ENCODE measurements at regions not wholly inside any gene's neighbourhood (a gene's known extent, or its start where the extent isn't known, plus 50 kb on each side); places are given as distances from the start of the nearest gene placed in this dataset.

- POLR2A ChIA-PET, result no interaction called here
- DNase-seq (no peak), ATAC-seq (ENCODE audit: low read depth) (no peak)
- Mint-ChIP-seq H3K4me3 (no peak overlapping the region), H3K27ac (no peak overlapping the region), H3K36me3 (ENCODE audit: low read depth) (no peaks in the 10 kb centered on the region), H3K9me3 (no peaks in the 10 kb centered on the region), H3K4me1 (no peaks in the 10 kb centered on the region), H3K27me3 (peaks cover 26% of the 10 kb centered on the region)
- CTCF ChIA-PET, result no interaction called here
- intact Hi-C loops (cut with micrococcal nuclease), result no loop called here
- no peak for TF ChIP-seq CTCF (IDR thresholded peaks at IDR 0.05)
Observed at GRCh38 chr7:25831062-25831691, 320.8 kb upstream of the NFE2L3 start.

- ATAC-seq (ENCODE audit: low read depth), result no peak
- Mint-ChIP-seq H3K36me3 (ENCODE audit: low read depth) (no peaks in the 10 kb centered on the region), H3K4me3 (no peak overlapping the region), H3K9me3 (no peaks in the 10 kb centered on the region), H3K27ac (no peak overlapping the region), H3K4me1 (no peaks in the 10 kb centered on the region), H3K27me3 (peaks cover 25% of the 10 kb centered on the region)
- POLR2A ChIA-PET, result no interaction called here
- CTCF ChIA-PET, result no interaction called here
- intact Hi-C loops (cut with micrococcal nuclease), result no loop called here
- TF ChIP-seq CTCF (IDR thresholded peaks at IDR 0.05), result no peak
- no peak for DNase-seq
Observed at GRCh38 chr7:25831831-25832411, 320.1 kb upstream of the NFE2L3 start.

- no peak for DNase-seq
- Mint-ChIP-seq H3K27ac (no peak overlapping the region), H3K4me3 (no peak overlapping the region), H3K36me3 (ENCODE audit: low read depth) (no peaks in the 10 kb centered on the region), H3K9me3 (no peaks in the 10 kb centered on the region), H3K27me3 (peaks cover 30% of the 10 kb centered on the region), H3K4me1 (no peaks in the 10 kb centered on the region)
- CTCF ChIA-PET, result no interaction called here
- no peak for TF ChIP-seq CTCF (IDR thresholded peaks at IDR 0.05)
- intact Hi-C loops (cut with micrococcal nuclease), result no loop called here
- ATAC-seq (ENCODE audit: low read depth), result no peak
- POLR2A ChIA-PET, result no interaction called here
Observed at GRCh38 chr7:25832456-25832855, 319.5 kb upstream of the NFE2L3 start.

- no peak for ATAC-seq (ENCODE audit: low read depth)
- CTCF ChIA-PET, result no interaction called here
Observed at GRCh38 chr7:25832929-25833328, 319.1 kb upstream of the NFE2L3 start.

GRCh38 chr7:25834050-25834449, 317.9 kb upstream of the NFE2L3 start:
- no peak for ATAC-seq (ENCODE audit: low read depth)
- peaks cover 27% of the 10 kb centered on the region for H3K27me3 Mint-ChIP-seq
- CTCF ChIA-PET, result no interaction called here
- H3K36me3 Mint-ChIP-seq (ENCODE audit: low read depth), result no peaks in the 10 kb centered on the region
- no peak overlapping the region for H3K4me3 Mint-ChIP-seq
- DNase-seq, result no peak
- H3K27ac Mint-ChIP-seq, result no peak overlapping the region
- no peaks in the 10 kb centered on the region for H3K4me1 Mint-ChIP-seq
- POLR2A ChIA-PET, result no interaction called here
- intact Hi-C loops (cut with micrococcal nuclease), result no loop called here
- TF ChIP-seq CTCF (IDR thresholded peaks at IDR 0.05), result no peak
- no peaks in the 10 kb centered on the region for H3K9me3 Mint-ChIP-seq

More at GRCh38 chr7:25832929-25833328, 319.1 kb upstream of the NFE2L3 start:
- no peaks in the 10 kb centered on the region for H3K4me1 Mint-ChIP-seq
- H3K4me3 Mint-ChIP-seq, result no peak overlapping the region
- POLR2A ChIA-PET, result no interaction called here
- no peaks in the 10 kb centered on the region for H3K9me3 Mint-ChIP-seq
- H3K36me3 Mint-ChIP-seq (ENCODE audit: low read depth), result no peaks in the 10 kb centered on the region
- H3K27me3 Mint-ChIP-seq, result peaks cover 28% of the 10 kb centered on the region
- DNase-seq, result no peak
- TF ChIP-seq CTCF (IDR thresholded peaks at IDR 0.05), result no peak
- intact Hi-C loops (cut with micrococcal nuclease), result no loop called here
- H3K27ac Mint-ChIP-seq, result no peak overlapping the region
